ENCODE measurements at regions not wholly inside any gene's neighbourhood (a gene's known extent, or its start where the extent isn't known, plus 50 kb on each side); places are given as distances from the start of the nearest gene placed in this dataset.

GRCh38 chr16:85412911-85413520 is 200.1 kb upstream of the GSE1 start:
- no peaks in the 10 kb centered on the region for H3K4me1 Mint-ChIP-seq
- ATAC-seq (ENCODE audit: low read depth in 2 of 2) (no peak), DNase-seq (no peak)
- H3K27ac Mint-ChIP-seq = no peak overlapping the region
- H3K9me3 Mint-ChIP-seq = peaks cover 0 to 12% (median 4%) of the 10 kb centered on the region in 7 donors
- H3K27me3 Mint-ChIP-seq = no peaks in the 10 kb centered on the region
- no peak overlapping the region for H3K4me3 Mint-ChIP-seq
- H3K36me3 Mint-ChIP-seq = no peaks in the 10 kb centered on the region

- Mint-ChIP-seq H3K9me3 (peaks cover 0 to 12% (median 4%) of the 10 kb centered on the region in 7 donors), H3K36me3 (no peaks in the 10 kb centered on the region), H3K27ac (no peak overlapping the region), H3K27me3 (no peaks in the 10 kb centered on the region), H3K4me1 (no peaks in the 10 kb centered on the region), H3K4me3 (no peak overlapping the region)
- DNase-seq = no peak
- ATAC-seq (ENCODE audit: low read depth in 2 of 2) = no peak
These were observed 199.1 kb upstream of the GSE1 start for GRCh38 chr16:85413691-85414663.

DNA sequence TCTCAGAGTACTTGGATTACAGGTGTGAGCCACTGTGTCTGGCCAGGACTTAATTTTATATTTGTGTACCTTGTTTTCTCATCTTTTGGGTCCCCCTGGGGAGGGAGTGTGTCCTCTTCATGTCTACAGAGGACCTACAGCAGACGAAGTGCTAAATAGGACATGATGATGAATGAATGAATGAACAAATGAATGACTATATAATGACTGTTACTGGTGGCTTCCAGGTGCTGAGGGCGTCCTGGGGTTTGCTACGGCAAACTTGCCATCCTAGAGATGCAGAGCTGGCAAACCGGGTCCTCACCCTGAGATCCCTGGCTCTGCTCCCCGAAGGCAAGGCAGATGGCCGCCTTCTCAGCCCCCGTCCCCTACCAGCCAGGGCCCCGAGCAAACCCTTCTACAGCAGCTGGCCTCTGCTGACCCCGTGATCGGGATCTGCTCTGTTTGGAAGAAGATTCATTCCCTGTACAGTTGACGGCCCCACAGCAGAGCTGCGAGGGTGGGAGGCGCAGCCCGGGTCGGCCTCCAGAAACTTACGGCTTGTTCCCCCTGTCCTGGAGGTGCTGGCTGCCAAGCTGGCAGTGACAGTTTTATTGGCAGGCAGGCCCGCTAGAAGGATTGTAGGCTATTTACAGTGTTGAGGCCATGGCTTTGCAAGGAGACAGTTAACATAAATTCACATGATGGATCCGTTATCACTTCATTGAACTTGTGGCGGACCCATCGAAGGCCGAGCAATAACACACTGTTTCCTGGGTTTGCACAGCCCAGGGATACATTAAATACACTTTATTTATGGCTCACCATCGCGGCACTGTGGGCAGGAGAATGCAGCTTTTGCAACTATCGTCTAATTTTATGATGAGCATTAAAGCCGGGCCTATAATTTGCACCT is 197.7 kb upstream of the GSE1 start:
- DNase-seq (no peak), ATAC-seq (ENCODE audit: low read depth in 2 of 2) (no peak)
- Mint-ChIP-seq H3K4me3 (peak overlapping the region in 3 of 8 donors; percentile 29 to 51 (median 40)), H3K27ac (no peak overlapping the region), H3K36me3 (no peaks in the 10 kb centered on the region), H3K27me3 (no peaks in the 10 kb centered on the region), H3K9me3 (peaks cover 0 to 12% (median 4%) of the 10 kb centered on the region in 7 donors), H3K4me1 (no peaks in the 10 kb centered on the region)

DNA sequence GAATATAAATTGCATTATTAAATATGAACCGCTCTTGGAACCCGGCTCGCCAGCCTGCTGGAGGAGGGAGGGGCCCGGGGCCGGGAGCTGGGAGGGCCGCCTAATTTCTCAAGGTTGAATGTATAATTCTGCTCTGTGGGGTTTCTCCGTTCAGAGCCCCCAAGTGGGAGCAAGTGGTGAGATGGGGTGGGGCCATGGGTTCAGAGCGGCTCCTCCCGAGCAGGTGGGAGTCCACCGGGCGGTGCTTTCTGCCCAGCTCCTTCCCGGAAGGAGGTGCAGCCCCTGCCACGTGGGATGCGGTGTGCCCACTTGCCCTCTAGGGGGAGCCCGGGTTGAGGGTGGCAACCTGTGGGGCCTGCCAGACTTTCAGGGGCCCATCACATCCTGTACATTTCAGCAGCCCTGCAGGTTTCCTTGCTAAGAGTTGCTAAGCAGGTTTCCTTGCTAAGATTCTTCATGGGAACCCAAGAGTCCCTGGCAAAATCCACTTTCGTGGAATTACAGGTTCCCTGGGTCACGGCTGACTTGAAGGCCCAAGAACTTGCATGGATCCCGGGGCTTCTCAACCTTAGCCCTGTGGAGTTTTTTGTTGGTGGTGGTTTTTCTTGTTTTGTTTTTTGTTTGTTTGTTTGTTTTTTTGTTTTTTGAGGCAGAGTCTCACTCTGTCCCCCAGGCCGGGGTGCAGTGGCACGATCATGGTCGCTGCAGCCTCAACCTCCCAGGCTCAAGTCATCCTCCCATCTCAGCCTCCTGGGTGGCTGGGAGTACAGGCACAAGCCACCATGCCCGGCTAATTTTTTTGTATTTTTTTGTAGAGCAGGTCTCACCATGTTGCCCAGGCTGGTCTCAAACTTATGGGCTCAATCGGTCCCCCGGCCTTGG is 196.7 kb upstream of the GSE1 start:
- Mint-ChIP-seq H3K27me3 (peaks cover 0 to 6% (median 0%) of the 10 kb centered on the region in 3 donors), H3K36me3 (no peaks in the 10 kb centered on the region), H3K4me3 (peak overlapping the region in 4 of 8 donors; percentile 40 to 68 (median 48)), H3K27ac (peak overlapping the region in 1 of 6 donors; percentile 47), H3K9me3 (peaks cover 0 to 12% (median 4%) of the 10 kb centered on the region in 7 donors), H3K4me1 (peaks cover 0 to 3% (median 0%) of the 10 kb centered on the region in 3 donors)
- DNase-seq = peak; percentile 75
- peak; percentile 83 to 85 for ATAC-seq (ENCODE audit: low read depth in 2 of 2)

DNA sequence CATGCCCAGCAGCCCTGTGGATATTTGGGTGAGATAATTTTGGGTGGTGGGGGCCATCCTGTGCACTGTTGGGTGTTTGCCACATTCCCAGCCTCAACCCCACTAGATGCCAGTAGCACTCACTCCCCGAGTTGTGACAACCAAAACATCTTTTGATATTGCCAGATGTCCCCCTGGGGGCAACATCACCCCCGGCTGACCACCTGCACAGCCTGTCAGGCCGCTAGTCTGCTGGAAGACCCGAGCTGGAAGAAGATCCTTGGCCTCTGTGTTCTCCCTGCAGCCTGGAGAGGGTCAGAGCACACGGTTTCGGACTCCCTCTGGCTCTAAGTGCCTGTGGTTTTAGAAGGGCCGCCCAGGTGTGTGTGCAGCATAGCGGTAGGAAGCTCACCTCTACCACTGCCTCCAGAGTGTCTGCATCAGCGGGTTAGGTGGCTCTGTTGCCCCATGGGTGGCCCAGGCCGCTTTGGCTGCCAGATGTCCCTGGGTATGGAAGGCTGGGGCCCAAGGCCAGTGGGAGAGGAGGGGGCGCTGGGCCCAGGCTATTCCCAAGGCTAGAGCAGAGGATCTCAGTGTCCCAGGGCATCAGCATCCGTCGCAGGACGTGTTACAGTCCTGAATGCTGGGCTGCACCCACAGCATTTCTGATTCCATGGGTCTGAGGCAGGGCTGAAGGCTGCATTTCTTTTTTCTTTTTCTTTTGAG is 195.8 kb upstream of the GSE1 start:
- Mint-ChIP-seq H3K36me3 (no peaks in the 10 kb centered on the region), H3K4me1 (peaks cover 0 to 3% (median 0%) of the 10 kb centered on the region in 3 donors), H3K4me3 (no peak overlapping the region), H3K9me3 (peaks cover 0 to 12% (median 4%) of the 10 kb centered on the region in 7 donors), H3K27me3 (peaks cover 0 to 6% (median 0%) of the 10 kb centered on the region in 3 donors), H3K27ac (no peak overlapping the region)
- DNase-seq = no peak
- no peak for ATAC-seq (ENCODE audit: low read depth in 2 of 2)

DNA sequence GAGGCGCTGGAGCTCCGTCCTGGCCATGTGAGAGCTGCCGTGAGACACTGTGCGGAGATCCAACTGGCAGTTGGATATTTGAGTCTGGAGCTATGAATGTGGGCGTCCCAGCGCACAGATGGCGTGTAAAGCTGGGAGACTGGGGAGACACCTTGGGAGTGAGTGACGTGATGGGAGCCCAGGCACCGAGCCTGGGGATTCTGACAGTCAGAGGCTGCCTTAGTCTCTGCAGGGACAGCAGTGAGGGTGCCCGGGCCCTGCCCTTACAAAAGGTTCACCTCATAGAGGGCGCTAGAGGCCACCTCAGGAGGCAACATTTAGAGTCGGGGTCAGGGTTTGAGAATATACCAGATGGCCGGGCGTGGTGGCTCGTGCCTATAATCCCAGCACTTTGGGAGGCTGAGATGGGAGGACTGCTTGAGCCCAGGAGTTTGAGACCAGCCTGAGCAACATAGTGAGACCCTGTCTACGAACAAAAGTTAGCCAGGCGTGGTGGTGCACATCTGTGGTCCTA is 194.1 kb upstream of the GSE1 start:
- Mint-ChIP-seq H3K36me3 (no peaks in the 10 kb centered on the region), H3K9me3 (peaks cover 0 to 4% (median 0%) of the 10 kb centered on the region in 7 donors), H3K4me1 (peaks cover 0 to 3% (median 0%) of the 10 kb centered on the region in 3 donors), H3K4me3 (no peak overlapping the region), H3K27me3 (peaks cover 0 to 6% (median 6%) of the 10 kb centered on the region in 3 donors), H3K27ac (no peak overlapping the region)
- ATAC-seq (ENCODE audit: low read depth in 2 of 2) = no peak
- no peak for DNase-seq

DNA sequence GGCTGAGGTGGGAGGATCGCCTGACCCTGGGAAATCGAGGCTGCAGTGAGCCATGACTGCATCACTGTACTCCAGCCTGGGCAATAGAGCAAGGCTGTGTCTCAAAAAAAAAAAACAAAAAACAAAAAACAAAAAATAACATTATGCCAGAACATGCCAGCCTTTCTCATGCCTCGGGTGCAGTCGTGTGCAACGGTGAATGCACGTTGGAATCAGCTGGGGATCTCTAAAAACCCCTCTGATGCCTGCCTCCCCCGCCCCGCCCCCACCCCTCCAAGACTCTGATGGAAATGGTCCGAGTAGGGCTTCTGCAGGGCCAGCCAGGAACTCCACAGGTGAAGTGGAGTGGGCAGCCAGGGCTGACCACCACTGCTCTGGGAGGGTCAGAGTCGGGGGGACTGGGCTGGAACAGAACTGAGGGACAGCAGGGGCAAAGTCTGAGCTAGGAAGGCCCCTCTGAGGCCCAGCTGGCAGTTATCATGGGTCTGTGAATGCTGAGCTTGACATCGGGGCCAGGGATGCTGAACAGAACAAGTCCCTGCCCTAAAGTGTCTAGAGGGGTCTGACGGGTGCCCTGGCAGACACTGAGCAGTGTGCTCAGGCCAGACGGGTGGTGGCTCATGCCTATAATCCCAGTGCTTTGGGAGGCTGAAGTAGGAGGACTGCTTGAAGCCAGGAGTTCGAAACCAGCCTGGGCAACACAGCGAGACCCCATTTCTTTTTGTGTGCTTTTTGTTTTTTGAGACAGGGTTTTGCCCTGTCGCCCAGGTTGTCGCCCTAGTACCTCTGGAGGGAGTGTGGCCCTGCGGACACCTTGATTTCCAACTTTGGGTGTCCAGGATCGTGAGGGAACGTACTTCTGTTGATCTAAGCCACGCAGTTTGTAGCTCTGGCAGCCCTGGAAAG is 193.4 kb upstream of the GSE1 start:
- no peak overlapping the region for H3K4me3 Mint-ChIP-seq
- H3K9me3 Mint-ChIP-seq = no peaks in the 10 kb centered on the region
- H3K27me3 Mint-ChIP-seq = peaks cover 0 to 10% (median 7%) of the 10 kb centered on the region in 3 donors
- H3K4me1 Mint-ChIP-seq = peaks cover 0 to 3% (median 0%) of the 10 kb centered on the region in 3 donors
- H3K36me3 Mint-ChIP-seq = no peaks in the 10 kb centered on the region
- DNase-seq (no peak), ATAC-seq (ENCODE audit: low read depth in 2 of 2) (no peak)
- H3K27ac Mint-ChIP-seq = no peak overlapping the region

- Mint-ChIP-seq H3K27me3 (peaks cover 5 to 18% (median 17%) of the 10 kb centered on the region in 3 donors), H3K4me1 (peaks cover 0 to 7% (median 0%) of the 10 kb centered on the region in 3 donors), H3K36me3 (no peaks in the 10 kb centered on the region), H3K9me3 (no peaks in the 10 kb centered on the region), H3K4me3 (peak overlapping the region in 1 of 8 donors; percentile 65), H3K27ac (peak overlapping the region in 1 of 6 donors; percentile 71)
- peak; percentile 57 to 69 for ATAC-seq (ENCODE audit: low read depth in 2 of 2)
- peak; percentile 69 for DNase-seq
These were observed 192.4 kb upstream of the GSE1 start for GRCh38 chr16:85420501-85421337.

DNA sequence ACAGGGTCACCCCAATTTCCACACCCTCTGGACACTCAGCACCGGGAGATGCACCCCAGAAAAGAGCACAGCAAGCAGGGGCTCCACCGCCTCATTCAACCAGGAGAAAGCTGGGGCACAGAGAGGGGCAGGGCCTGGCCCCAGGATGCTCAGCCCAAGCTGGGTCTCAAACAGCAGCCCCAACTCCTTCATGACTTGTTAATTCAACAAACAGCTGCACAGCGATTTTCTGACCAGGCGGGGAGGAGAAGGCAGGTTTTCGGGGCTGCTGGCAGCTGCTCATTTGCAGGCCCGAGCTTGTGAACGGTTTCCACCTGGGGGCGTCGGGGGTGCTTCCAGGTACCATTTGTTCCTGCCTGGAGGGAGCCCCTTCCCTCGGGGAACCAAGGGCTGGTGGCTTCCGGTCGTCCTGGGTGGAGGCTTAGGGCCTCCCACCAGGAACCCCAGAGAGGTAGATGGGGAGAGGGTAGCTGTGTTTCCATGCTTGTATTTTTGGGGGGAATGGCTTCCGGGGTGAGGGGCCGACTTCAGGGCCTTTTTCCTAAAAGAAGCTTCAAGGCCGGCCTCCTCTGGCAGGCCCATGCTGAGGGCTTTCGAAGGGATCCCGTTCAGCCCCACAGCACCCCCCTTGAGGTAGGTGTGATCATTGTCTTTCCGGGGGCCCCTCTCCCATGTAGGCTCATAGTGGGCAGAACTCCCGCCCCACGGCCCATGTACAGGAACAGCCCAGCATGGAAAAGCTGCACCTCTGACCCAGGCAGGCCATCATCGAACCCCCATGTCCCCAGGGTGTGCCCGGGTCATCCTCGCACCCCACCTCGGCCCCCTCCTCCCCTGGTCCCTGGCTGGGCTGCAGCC is 191.6 kb upstream of the GSE1 start:
- peaks cover 0 to 7% (median 0%) of the 10 kb centered on the region in 3 donors for H3K4me1 Mint-ChIP-seq
- H3K27me3 Mint-ChIP-seq = peaks cover 13 to 27% (median 25%) of the 10 kb centered on the region in 3 donors
- ATAC-seq (ENCODE audit: low read depth in 2 of 2) (no peak), DNase-seq (no peak)
- no peak overlapping the region for H3K4me3 Mint-ChIP-seq
- H3K9me3 Mint-ChIP-seq = no peaks in the 10 kb centered on the region
- H3K27ac Mint-ChIP-seq = no peak overlapping the region
- H3K36me3 Mint-ChIP-seq = no peaks in the 10 kb centered on the region

Data from naive B cell (primary cell).